Motor neuron (in vitro differentiated cells): ENCODE measurements at regions not wholly inside any gene's neighbourhood (a gene's known extent, or its start where the extent isn't known, plus 50 kb on each side); places are given as distances from the start of the nearest gene placed in this dataset.

Source experiments
- ATAC-seq, 8 experiments: fragments of 200-7000 bp; cut with Tn5 transposase; replicated peaks in 6 of 8; 2 replicates each; pipeline ENCODE4 v1.8.0; 2021; ENCODE audit warnings: mild to moderate bottlenecking in 8 of 8, moderate library complexity in 8 of 8
- H3K27ac ChIP-seq, 2 donors: fragments of 250-450 bp; sonication (Bioruptor Pico); 2 replicates each; pipeline ENCODE4 v1.9.0; 2021; ENCODE audit warnings: antibody characterized with exemption in 2 of 2, mild to moderate bottlenecking in 2 of 2, moderate library complexity in 1 of 2
- H3K4me1 ChIP-seq, 2 donors: fragments of 250-450 bp; sonication (Bioruptor Pico); replicated peaks in 1 of 2; 2 replicates each; pipeline ENCODE4 v1.6.1; 2021; ENCODE audit warnings: antibody characterized with exemption in 2 of 2, mild to moderate bottlenecking in 2 of 2, moderate library complexity in 1 of 2
- H3K4me3 ChIP-seq, 5 donors: fragments of 250-450 bp; sonication (Bioruptor Pico); 2 replicates each; pipeline ENCODE4 v1.9.0; 2021; ENCODE audit warnings: antibody characterized with exemption in 5 of 5, mild to moderate bottlenecking in 5 of 5, moderate library complexity in 4 of 5
- WGBS, 10 experiments: fragments of 450-650 bp; shearing (Covaris generic); methylation state at CpG; one replicate each; pipeline ENCODE4 v1.0.0; 2022; 5-methylcytosine and 5-hydroxymethylcytosine counted together
- in situ Hi-C, 9 experiments: fragments of 400-800 bp; cut with MboI; loops; one replicate each; pipeline ENCODE4 v1.15.0; 2021; ENCODE audit warnings: low sequenced_read_pairs in 9 of 9, low pct_unique_long_range_greater_than_20kb in 2 of 9; ENCODE audit not compliant: unreplicated experiment in 9 of 9

DNA sequence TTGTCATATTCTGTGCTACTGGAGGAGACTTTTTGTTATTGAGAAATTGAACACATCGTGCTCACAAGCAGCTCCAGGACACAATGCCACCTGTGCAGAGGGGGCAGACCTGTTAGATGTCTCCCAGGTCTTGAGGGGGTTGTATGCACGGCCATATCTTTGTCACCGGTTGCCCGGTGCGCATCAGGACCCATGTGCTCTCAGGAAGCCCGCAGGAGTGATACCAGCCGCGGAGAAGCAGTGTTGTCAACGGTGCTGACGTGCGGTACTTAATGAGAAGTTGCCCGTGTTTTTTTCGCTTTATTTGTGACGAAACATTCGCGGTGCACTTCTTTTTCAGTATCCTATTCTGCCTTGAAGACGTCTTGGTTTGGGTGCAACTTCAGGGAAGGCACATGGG is 128.2 kb upstream of the RTL1 start:
- in situ Hi-C loops: no loop called here
- H3K4me3 ChIP-seq: no peak overlapping the region
- ATAC-seq: peak in 1 of 8 experiments; percentile 8
- WGBS, 10 experiments: 60 to 100% (median 88%) methylated on average over 1 to 11 of the region's 17 CpGs; no CpG with 5 or more reads in 2 of the 10 experiments
- H3K27ac ChIP-seq: no peak overlapping the region
- H3K4me1 ChIP-seq: no peaks in the 10 kb centered on the region

DNA sequence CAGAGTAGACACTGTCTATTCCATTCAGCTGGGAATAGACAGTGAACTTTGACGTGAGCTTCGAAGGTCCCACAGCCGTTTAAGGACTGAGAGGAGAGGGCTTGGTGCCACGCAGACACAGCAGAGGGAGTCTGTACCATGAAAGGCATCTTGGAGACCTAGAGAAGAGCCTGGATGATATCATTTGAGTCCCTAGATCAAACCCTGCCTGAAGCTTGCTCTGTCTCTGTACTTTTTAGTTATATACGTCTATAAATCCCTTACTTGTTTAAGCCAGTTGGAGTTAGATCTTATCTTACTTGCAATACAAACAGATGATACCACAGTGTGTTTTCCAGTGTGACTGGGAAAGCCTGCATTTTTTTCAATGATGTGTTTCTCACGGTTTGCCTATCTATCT is 128.9 kb upstream of the RTL1 start:
- Histone ChIP-seq H3K4me1 (no peaks in the 10 kb centered on the region), H3K27ac (no peak overlapping the region), H3K4me3 (no peak overlapping the region)
- in situ Hi-C loops: no loop called here
- ATAC-seq: no peak
- WGBS, 10 experiments: 20 to 94% (median 86%) methylated on average over 2 to 6 of the region's 6 CpGs; no CpG with 5 or more reads in 2 of the 10 experiments

DNA sequence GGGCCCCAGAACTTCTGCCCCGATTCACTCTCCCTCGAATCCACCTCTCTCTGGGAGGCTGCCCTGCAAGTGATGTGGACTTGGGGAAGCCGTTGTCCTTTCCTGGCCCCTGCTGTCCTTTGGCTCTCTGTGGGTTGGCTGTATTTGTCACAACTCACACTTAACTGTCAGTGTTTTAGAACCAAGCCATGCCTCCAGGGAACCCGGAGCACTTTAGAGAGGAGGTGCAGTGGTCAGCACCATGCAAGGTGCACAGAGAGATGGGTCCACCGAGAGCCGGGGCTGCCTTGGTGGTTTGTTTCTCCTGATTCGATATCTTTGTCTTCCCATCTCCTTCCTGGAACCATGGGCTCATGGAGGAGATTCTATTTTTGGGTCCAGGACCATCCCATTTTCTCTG is 129.5 kb upstream of the RTL1 start:
- no peak overlapping the region for H3K27ac ChIP-seq
- in situ Hi-C loops: no loop called here
- no peak for ATAC-seq
- H3K4me1 ChIP-seq: no peaks in the 10 kb centered on the region
- WGBS, 10 experiments: 0 to 100% (median 82%) methylated on average over 1 to 6 of the region's 7 CpGs; no CpG with 5 or more reads in 2 of the 10 experiments
- H3K4me3 ChIP-seq: no peak overlapping the region

DNA sequence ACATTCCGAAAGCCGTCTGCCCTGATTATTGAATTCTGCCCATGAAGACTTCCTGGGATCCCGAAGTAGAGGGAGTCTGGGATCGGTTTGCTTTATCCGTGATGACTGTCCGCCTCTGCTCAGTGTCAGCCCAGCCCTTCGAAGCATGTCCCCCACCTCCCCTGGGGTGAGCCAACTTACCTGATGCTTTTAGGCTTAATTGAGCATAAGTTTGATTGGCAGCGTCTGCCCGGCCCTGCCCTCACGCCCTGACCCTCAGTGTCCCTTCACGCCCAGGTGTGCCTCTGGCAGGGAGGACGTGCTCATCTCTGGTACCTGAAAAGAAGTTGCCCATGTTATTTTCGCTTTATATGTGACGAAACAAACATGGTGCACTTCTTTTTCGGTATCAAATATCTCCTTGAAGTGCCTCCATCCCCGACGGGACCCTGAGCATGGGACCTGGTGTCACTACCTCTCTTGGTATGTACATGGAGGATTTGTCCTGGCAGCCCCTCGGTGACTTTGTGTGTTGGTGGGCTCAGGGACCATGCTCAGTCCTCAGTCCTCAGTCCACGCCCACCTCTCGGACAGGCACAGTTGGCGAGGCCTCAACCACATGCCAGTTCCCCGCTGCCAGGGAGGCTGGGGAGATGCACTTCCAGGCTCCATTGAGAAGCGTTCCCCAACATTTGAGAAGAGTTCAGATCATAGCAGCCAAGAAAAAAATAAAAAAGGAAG is 130.1 kb upstream of the RTL1 start:
- no peak overlapping the region for H3K27ac ChIP-seq
- in situ Hi-C loops: no loop called here
- no peaks in the 10 kb centered on the region for H3K4me1 ChIP-seq
- no peak overlapping the region for H3K4me3 ChIP-seq
- no peak for ATAC-seq
- WGBS, 10 experiments: 64 to 100% (median 92%) methylated on average over 1 to 15 of the region's 23 CpGs; no CpG with 5 or more reads in 2 of the 10 experiments

DNA sequence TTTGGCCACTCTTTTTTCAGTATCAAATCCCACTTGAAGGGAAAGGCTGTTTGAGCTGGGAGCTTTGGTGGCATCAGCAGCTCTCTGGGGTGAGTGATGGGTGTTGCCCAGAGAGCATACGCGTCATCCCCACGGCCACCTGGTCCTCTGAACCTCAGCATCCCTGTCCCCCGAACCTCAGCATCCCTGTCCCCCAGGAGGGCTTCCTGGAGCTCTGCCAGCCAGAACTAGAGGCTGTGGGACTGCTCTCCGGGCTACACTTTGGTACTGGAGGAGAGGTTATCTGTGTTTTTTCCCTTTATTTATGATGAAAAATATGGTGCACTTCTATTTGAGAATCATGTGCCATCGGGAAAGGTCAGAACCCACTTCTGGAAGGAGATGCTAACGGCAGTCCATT is 131.5 kb upstream of the RTL1 start:
- Histone ChIP-seq H3K4me3 (no peak overlapping the region), H3K4me1 (no peaks in the 10 kb centered on the region), H3K27ac (no peak overlapping the region)
- no peak for ATAC-seq
- WGBS, 10 experiments: 20 to 100% (median 85%) methylated on average over 1 to 4 of the region's 7 CpGs; no CpG with 5 or more reads in 4 of the 10 experiments
- in situ Hi-C loops: no loop called here

DNA sequence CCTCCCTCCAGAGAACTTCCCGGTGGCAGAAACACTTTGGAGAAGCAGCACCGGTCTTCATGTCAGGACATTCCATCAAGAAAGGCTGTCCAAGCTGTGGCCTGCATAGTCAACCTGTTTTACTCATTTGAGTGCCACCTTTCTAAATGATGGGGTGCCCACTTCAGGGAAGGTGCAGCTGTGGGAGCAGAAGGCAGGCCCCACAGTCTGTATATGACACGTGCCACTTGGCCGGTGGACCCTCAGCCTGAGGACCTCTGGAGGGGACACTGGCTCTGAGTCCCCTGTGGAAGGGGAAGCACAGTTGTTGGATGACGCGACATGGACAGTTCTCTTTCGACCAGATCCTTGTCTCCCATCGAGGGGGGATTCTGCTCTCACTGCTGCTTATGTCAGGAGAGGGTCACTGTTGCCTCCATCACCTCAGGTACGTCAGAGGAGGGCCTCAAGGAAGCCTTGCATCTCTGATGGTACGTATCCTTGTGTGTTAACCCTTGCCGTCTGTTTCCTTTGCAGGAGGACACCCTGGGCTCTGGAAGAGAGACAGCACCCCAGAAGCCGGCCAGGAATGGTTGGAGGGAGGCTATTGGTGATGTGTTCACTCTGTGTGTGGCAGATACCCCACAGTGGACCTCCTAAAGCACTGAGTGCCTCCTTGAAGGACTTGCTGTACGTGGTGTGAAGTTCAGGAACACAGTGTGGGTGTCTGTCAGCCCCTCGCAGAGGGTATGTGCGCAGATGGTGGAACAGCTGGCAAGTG is 132.1 kb upstream of the RTL1 start:
- Histone ChIP-seq H3K4me1 (no peaks in the 10 kb centered on the region), H3K4me3 (no peak overlapping the region), H3K27ac (no peak overlapping the region)
- in situ Hi-C loops: no loop called here
- no peak for ATAC-seq
- 72 to 95% (median 82%) methylated on average over 1 to 10 of the region's 15 CpGs; no CpG with 5 or more reads in 2 of the 10 experiments for WGBS, 10 experiments

DNA sequence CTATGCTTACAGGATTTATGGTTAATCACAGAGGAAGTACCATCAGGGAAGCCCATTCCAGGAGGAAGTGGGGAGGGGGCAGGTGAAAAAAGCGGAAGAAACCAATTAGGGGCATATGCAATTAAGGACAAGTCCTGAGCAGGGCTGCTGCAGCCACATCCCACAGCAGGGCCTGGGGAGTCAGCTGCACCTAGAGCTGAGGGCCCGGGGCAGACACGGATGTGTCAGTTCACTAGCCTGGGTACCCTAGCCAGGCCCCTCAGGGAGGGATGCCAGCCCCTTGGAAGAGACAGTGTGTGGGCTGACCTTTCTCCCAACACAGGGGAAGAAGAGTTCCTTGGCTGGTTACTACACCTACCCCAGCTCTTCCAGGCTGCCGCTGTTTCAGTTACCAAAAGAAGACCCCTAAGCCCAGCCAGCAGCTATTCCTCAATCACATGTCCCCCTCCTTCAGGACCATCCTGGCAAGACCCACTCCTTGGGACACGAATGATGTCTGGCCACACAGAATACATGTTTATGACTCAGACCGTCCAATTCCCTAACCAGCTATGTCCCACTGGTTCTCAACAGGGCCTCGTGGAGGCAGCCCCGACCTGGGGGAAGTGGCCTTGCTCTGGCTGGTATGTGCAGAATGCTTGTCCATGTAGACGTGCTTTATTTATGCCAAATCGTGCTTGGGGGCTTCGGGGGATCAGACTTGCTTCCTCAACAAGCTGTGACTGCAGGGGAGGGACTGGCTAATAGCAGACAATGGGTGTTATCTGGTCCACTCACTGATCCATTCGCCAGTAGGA is 133.7 kb upstream of the RTL1 start:
- 50 to 100% (median 80%) methylated on average over 1 to 10 of the region's 12 CpGs; no CpG with 5 or more reads in 3 of the 10 experiments for WGBS, 10 experiments
- Histone ChIP-seq H3K27ac (no peak overlapping the region), H3K4me1 (no peaks in the 10 kb centered on the region), H3K4me3 (no peak overlapping the region)
- in situ Hi-C loops: no loop called here
- no peak for ATAC-seq

DNA sequence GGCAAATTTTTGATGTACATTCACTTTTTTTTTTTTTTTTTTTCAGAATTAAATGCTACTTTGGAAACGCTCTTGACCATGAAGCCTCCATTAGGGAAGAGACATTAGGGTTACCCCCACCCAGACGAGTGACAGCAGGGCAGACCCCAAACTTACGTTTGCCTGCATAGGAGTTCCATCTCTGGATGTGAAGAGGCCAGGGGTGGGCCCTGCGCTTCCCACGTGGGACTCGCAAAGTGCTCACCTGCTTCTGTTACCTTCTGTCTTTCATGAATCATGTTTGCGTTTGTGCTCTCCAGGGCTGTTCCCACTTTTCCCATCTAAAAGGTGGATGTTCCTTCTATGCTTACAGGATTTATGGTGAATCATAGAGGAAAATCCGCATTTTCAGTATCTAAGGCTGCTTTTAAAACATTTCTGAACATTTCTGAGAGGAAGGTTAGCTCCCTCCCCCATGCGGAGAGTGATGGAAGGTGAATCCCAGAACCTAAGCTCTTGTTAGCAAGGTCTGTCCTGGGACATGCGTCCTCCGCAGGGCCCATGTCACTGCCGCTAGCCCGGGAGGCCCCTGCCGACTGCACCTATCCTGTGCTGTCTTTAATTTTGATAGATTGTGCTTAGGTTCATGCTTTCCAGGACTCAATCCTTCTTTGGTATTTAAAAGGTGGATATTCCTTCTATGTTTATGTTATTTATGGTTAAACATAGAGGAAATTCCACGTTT is 135.7 kb upstream of the RTL1 start:
- Histone ChIP-seq H3K4me3 (no peak overlapping the region), H3K27ac (no peak overlapping the region), H3K4me1 (no peaks in the 10 kb centered on the region)
- no peak for ATAC-seq
- in situ Hi-C loops: no loop called here
- 31 to 98% (median 89%) methylated on average over 2 to 11 of the region's 15 CpGs; no CpG with 5 or more reads in 1 of the 10 experiments for WGBS, 10 experiments

DNA sequence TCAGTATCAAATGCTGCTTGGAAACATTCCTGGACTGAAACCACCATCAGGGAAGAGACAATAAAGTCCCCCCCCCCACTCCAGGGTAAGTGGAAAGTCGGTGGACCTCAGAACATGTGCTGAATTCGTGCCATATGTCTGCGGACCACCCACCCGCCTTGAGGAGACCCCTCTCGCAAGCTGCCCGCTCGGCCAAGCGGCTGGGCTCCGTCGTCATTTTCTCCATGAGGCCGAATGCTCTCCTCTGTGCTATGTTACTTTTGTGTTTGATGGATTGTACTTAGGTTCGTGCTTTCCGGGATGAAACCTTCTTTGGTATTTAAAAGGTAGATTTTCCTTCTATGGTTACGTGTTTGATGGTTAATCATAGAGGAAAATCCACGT is 136.2 kb upstream of the RTL1 start:
- ATAC-seq: no peak
- in situ Hi-C loops: no loop called here
- no peak overlapping the region for H3K27ac ChIP-seq
- 65 to 100% (median 90%) methylated on average over 1 to 14 of the region's 15 CpGs; no CpG with 5 or more reads in 3 of the 10 experiments for WGBS, 10 experiments
- no peaks in the 10 kb centered on the region for H3K4me1 ChIP-seq
- no peak overlapping the region for H3K4me3 ChIP-seq

DNA sequence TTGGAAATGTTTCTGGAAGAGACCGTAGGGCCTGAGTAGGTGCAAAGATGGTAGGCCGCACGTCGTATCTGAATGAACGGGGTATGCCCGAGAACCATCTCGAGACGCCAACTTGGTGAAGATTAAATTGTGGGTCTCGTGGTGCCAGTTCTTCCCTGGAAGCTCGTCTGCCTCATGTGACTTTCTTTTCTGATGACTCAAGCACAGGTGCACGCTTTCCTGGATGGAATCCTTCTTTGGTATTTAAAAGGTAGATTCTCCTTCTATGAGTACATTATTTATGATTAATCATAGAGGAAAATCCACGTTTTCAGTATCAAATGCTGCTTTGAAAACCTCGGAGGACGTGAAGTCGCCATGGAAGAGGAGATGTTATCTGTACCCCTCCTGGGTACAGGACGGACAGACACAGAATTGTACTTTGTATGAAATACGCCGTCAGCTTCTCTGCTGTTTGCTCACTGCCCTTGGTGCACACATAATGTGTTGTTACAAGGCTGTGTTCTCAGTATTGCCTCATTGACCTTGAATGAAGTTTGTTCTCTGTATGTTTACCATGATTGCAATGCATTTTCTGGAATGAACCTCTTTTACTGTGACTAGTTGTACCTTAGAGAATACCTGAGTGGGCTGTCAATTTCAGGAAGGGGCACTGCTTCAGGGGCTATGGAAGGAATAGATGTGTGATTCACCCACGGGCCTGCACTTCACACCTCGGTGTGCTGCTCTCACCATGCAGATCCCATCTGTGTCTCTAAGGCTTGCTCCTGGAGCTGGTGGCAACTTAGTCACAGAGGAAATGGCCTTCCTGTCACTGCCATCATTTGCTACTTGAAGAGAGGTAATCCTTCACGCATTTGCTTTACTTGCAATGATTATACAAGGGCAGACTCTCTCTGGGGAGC is 137.3 kb upstream of the RTL1 start:
- Histone ChIP-seq H3K27ac (no peak overlapping the region), H3K4me1 (no peaks in the 10 kb centered on the region), H3K4me3 (no peak overlapping the region)
- peak in 1 of 8 experiments; percentile 38 for ATAC-seq
- WGBS, 10 experiments: 47 to 95% (median 77%) methylated on average over 2 to 21 of the region's 21 CpGs
- in situ Hi-C loops: no loop called here

DNA sequence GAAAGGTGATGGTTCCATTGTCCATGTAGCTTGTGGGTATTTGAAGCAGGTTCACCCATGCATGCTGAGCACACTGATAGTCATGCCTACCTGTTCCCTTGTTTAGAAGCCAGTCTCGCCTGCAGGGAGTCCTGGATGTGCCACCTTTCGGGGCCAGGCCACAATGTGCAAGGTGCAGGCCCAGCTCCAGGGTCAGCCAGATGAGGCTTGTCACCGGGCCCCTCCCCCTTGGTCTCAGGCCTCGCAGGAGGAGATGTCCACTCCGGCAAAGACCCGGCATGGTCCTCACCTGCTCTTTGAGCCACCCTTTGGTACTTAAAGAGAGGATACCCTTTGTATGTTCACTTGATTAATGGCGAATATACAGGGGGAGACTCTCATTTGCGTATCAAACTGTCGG is 140.4 kb upstream of the RTL1 start:
- Histone ChIP-seq H3K4me3 (no peak overlapping the region), H3K4me1 (no peaks in the 10 kb centered on the region), H3K27ac (no peak overlapping the region)
- in situ Hi-C loops: no loop called here
- ATAC-seq: no peak
- WGBS, 10 experiments: 51 to 96% (median 85%) methylated on average over 1 to 7 of the region's 9 CpGs; no CpG with 5 or more reads in 5 of the 10 experiments

DNA sequence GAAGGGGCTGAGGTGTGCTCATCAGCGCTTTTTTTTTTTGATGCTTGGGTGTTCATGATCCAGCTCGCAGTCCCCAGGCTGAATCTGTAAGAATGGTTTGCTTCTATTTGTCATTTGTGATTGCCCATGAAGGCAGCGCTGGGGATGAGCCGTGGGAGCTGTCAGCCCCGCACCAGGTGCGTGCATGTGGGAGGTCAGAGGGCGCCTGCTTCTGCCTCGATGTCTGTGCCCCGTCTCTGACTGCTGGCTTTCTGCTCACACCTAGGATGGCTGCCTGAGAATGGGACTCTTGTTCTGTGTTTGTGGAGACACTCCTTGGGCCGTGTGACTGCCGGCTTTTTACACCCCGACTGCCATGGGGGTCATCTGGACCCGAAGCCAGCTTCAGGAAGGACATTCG is 141.2 kb upstream of the RTL1 start:
- in situ Hi-C loops: no loop called here
- Histone ChIP-seq H3K4me1 (no peaks in the 10 kb centered on the region), H3K27ac (no peak overlapping the region), H3K4me3 (no peak overlapping the region)
- 83 to 100% (median 91%) methylated on average over 1 to 8 of the region's 14 CpGs; no CpG with 5 or more reads in 6 of the 10 experiments for WGBS, 10 experiments
- ATAC-seq: no peak
